ENCODE measurements at regions not wholly inside any gene's neighbourhood (a gene's known extent, or its start where the extent isn't known, plus 50 kb on each side); places are given as distances from the start of the nearest gene placed in this dataset.

- POLR2A ChIA-PET (ENCODE audit: low non-redundant PET), result no interaction called here
- BruUV-seq (replicated peaks), result no TSS peak
- CTCF ChIA-PET, result no interaction called here
- Histone ChIP-seq H3K4me3 (ENCODE audit: low read depth, low read length, poor library complexity, severe bottlenecking) (no peak overlapping the region), H3K4me1 (ENCODE audit: insufficient read depth, low read length, poor library complexity, severe bottlenecking) (no peaks in the 10 kb centered on the region), H3K27me3 (replicated peaks; ENCODE audit: insufficient read depth, low read depth, low read length, poor library complexity) (no peaks in the 10 kb centered on the region), H3K9me3 (ENCODE audit: low read depth, low read length, poor library complexity, severe bottlenecking) (no peaks in the 10 kb centered on the region), H3K27ac (ENCODE audit: low read depth, low read length, poor library complexity, severe bottlenecking) (no peak overlapping the region), H3K36me3 (ENCODE audit: insufficient read depth, low read length, poor library complexity, severe bottlenecking) (no peaks in the 10 kb centered on the region)
- no peak for DNase-seq (ENCODE audit: low spot score)
- TF ChIP-seq EZH2 (IDR thresholded peaks at IDR 0.05; ENCODE audit: borderline replicate concordance, low read depth, low read length, poor library complexity, severe bottlenecking) (no peak), CTCF (conservative IDR thresholded peaks at IDR 0.05; ENCODE audit: low read depth, low read length) (no peak)
- intact Hi-C loops (cut with micrococcal nuclease; ENCODE audit: unreplicated experiment), result no loop called here
Measured at GRCh38 chr19:30088567-30088966, 146.5 kb downstream of the URI1 start.

DNA sequence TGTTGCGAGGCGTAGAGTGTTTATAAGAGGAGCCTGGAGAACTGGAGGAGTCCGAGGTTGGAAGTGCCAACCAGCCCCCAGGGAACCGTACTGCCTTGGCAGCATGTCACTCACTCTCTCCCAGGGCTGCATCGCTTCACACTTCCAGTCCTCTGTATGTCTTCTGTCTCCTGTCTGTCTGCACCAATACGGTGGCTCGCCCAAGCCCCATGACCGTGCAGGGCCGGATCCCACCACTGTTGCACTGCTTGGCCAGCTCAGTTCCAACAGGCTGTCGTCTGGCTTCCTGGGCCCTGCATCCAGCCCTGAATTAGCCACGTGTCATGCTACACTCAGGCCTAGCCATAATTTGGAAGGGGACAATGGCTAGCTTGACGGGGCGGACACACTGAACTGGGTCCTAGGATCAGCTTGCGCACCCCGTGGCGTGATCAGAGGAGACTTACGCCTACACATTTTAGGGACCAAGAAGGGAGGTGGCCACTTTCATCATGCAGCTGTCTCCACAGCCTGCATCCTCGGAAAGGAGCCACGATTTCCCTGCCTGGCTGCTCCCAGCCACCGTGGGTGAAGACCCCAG, 147.1 kb downstream of the URI1 start:
- no peak for TF ChIP-seq EZH2 (IDR thresholded peaks at IDR 0.05; ENCODE audit: borderline replicate concordance, low read depth, low read length, poor library complexity, severe bottlenecking)
- TF ChIP-seq CTCF (conservative IDR thresholded peaks at IDR 0.05; ENCODE audit: low read depth, low read length), result no peak
- intact Hi-C loops (cut with micrococcal nuclease; ENCODE audit: unreplicated experiment), result no loop called here
- Histone ChIP-seq H3K9me3 (ENCODE audit: low read depth, low read length, poor library complexity, severe bottlenecking) (no peaks in the 10 kb centered on the region), H3K4me3 (ENCODE audit: low read depth, low read length, poor library complexity, severe bottlenecking) (no peak overlapping the region), H3K27ac (ENCODE audit: low read depth, low read length, poor library complexity, severe bottlenecking) (no peak overlapping the region), H3K36me3 (ENCODE audit: insufficient read depth, low read length, poor library complexity, severe bottlenecking) (no peaks in the 10 kb centered on the region), H3K4me1 (ENCODE audit: insufficient read depth, low read length, poor library complexity, severe bottlenecking) (no peaks in the 10 kb centered on the region), H3K27me3 (replicated peaks; ENCODE audit: insufficient read depth, low read depth, low read length, poor library complexity) (no peaks in the 10 kb centered on the region)
- POLR2A ChIA-PET (ENCODE audit: low non-redundant PET), result no interaction called here
- no TSS peak for BruUV-seq (replicated peaks)
- DNase-seq (ENCODE audit: low spot score), result no peak
- CTCF ChIA-PET, result interaction anchor here (0.6 kb wide), 1 partner anchor 245 kb away, joined by 4 read pairs; no protein-coding TSS in a partner anchor

GRCh38 chr19:30090476-30090875, 148.4 kb downstream of the URI1 start:
- no peak for TF ChIP-seq CTCF (conservative IDR thresholded peaks at IDR 0.05; ENCODE audit: low read depth, low read length)
- no peak for TF ChIP-seq EZH2 (IDR thresholded peaks at IDR 0.05; ENCODE audit: borderline replicate concordance, low read depth, low read length, poor library complexity, severe bottlenecking)
- H3K27me3 ChIP-seq (replicated peaks; ENCODE audit: insufficient read depth, low read depth, low read length, poor library complexity), result no peaks in the 10 kb centered on the region
- ChIA-PET POLR2A (ENCODE audit: low non-redundant PET) (no interaction called here), CTCF (no interaction called here)
- no peaks in the 10 kb centered on the region for H3K36me3 ChIP-seq (ENCODE audit: insufficient read depth, low read length, poor library complexity, severe bottlenecking)
- H3K27ac ChIP-seq (ENCODE audit: low read depth, low read length, poor library complexity, severe bottlenecking), result no peak overlapping the region
- DNase-seq (ENCODE audit: low spot score), result no peak
- intact Hi-C loops (cut with micrococcal nuclease; ENCODE audit: unreplicated experiment), result no loop called here
- H3K4me3 ChIP-seq (ENCODE audit: low read depth, low read length, poor library complexity, severe bottlenecking), result no peak overlapping the region
- H3K4me1 ChIP-seq (ENCODE audit: insufficient read depth, low read length, poor library complexity, severe bottlenecking), result no peaks in the 10 kb centered on the region
- H3K9me3 ChIP-seq (ENCODE audit: low read depth, low read length, poor library complexity, severe bottlenecking), result no peaks in the 10 kb centered on the region
- BruUV-seq (replicated peaks), result no TSS peak
